ENCODE measurements at regions not wholly inside any gene's neighbourhood (a gene's known extent, or its start where the extent isn't known, plus 50 kb on each side); places are given as distances from the start of the nearest gene placed in this dataset.

- Histone ChIP-seq H2AK5ac (ENCODE audit: insufficient read length, low read length) (no peak overlapping the region), H3K4ac (ENCODE audit: low read depth, low read length) (no peak overlapping the region), H4K8ac (replicated peaks; ENCODE audit: insufficient read length, low read depth, low read length) (no peak overlapping the region), H3T11ph (ENCODE audit: low read length) (no peak overlapping the region), H4K20me1 (ENCODE audit: control insufficient read depth, insufficient read depth, insufficient read length) (no peaks in the 10 kb centered on the region), H3K4me1 (ENCODE audit: insufficient read depth, low read length) (no peaks in the 10 kb centered on the region; the same call in 1 of the 2 replicates), H2AFZ (ENCODE audit: low read length) (no peak overlapping the region), H3K4me2 (ENCODE audit: insufficient read depth, insufficient read length, low read length) (no peak overlapping the region), H4K5ac (ENCODE audit: insufficient read length, low read depth, low read length) (no peak overlapping the region), H3K79me1 (ENCODE audit: insufficient read depth, low read depth, low read length, poor library complexity, severe bottlenecking) (no peaks in the 10 kb centered on the region), H3K9ac (ENCODE audit: extremely low read depth, insufficient read length, low read length) (no peak overlapping the region), H2BK20ac (ENCODE audit: low read depth, low read length, poor library complexity, severe bottlenecking) (no peak overlapping the region), H3K56ac (ENCODE audit: insufficient read length, low read depth, low read length) (no peak overlapping the region), H3K14ac (ENCODE audit: insufficient read depth, low read length) (no peak overlapping the region), H2BK15ac (ENCODE audit: low read depth, low read length) (no peak overlapping the region), H3K27ac (ENCODE audit: insufficient read length, low read depth, low read length) (no peak overlapping the region), H3K23ac (ENCODE audit: insufficient read length, low read depth, low read length) (no peak overlapping the region), H2BK120ac (ENCODE audit: low read depth, low read length, poor library complexity, severe bottlenecking) (no peak overlapping the region), H3K23me2 (ENCODE audit: insufficient read length, low read depth, low read length, poor library complexity, severe bottlenecking) (no peaks in the 10 kb centered on the region), H3K27me3 (ENCODE audit: insufficient read depth, low read length) (no peaks in the 10 kb centered on the region), H3K79me2 (ENCODE audit: insufficient read depth, low read length) (no peaks in the 10 kb centered on the region), H4K91ac (ENCODE audit: insufficient read length, low read depth, low read length) (no peak overlapping the region), H2BK5ac (ENCODE audit: insufficient read length, low read length) (no peak overlapping the region), H3K18ac (ENCODE audit: insufficient read length, low read depth, low read length) (no peak overlapping the region), H2BK12ac (ENCODE audit: insufficient read length, low read depth, low read length) (no peak overlapping the region), H3K9me3 (ENCODE audit: control insufficient read depth, low read depth, low read length) (no peaks in the 10 kb centered on the region)
- Mint-ChIP-seq H3K4me1 (peaks cover 11 to 13% of the 10 kb centered on the region in 2 experiments), H3K4me3 (no peak overlapping the region), H3K9me3 (peaks cover 3 to 7% of the 10 kb centered on the region in 2 experiments), H3K36me3 (ENCODE audit: insufficient read depth in 1 of 3, low read depth in 3 of 3) (no peaks in the 10 kb centered on the region; a peak in 3 of 7 replicates), H3K27ac (no peak overlapping the region), H3K27me3 (ENCODE audit: low read depth) (no peaks in the 10 kb centered on the region; the same call in 1 of the 2 replicates)
- no peak for DNase-seq
- TF ChIP-seq CTCF (conservative IDR thresholded peaks at IDR 0.05), result no peak
These were observed 275.6 kb downstream of the ZNF621 start for GRCh38 chr3:40800343-40800742.

Data from H9 (cell line).